ENCODE measurements at regions not wholly inside any gene's neighbourhood (a gene's known extent, or its start where the extent isn't known, plus 50 kb on each side); places are given as distances from the start of the nearest gene placed in this dataset.

DNA sequence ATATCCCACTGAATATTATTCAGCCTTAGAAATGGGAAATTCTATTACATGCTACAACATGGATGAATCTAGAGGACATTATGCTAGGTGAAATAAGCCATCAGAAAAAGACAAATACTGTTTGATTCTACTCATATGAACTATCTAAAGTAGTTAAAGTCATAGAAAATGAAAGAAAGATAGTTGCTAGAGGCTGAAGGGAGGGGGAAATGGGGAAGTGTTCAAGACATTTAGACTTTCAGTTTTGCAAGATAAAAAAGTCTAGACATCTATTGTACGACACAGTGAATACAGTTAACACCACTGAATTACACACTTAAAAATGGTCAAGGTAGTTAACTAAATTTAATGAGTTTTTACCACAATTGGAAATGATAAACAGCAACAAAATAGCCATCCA, 835.9 kb upstream of the CHAC2 start:
- TF ChIP-seq ZNF274 (IDR thresholded peaks at IDR 0.05; ENCODE audit: insufficient read depth, insufficient read length) (no peak), SRF (IDR thresholded peaks at IDR 0.05; ENCODE audit: low read depth in 2 of 2, low read length in 2 of 2) (no peak)
- TF ChIP-seq, protein P1, sequence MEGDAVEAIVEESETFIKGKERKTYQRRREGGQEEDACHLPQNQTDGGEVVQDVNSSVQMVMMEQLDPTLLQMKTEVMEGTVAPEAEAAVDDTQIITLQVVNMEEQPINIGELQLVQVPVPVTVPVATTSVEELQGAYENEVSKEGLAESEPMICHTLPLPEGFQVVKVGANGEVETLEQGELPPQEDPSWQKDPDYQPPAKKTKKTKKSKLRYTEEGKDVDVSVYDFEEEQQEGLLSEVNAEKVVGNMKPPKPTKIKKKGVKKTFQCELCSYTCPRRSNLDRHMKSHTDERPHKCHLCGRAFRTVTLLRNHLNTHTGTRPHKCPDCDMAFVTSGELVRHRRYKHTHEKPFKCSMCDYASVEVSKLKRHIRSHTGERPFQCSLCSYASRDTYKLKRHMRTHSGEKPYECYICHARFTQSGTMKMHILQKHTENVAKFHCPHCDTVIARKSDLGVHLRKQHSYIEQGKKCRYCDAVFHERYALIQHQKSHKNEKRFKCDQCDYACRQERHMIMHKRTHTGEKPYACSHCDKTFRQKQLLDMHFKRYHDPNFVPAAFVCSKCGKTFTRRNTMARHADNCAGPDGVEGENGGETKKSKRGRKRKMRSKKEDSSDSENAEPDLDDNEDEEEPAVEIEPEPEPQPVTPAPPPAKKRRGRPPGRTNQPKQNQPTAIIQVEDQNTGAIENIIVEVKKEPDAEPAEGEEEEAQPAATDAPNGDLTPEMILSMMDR (IDR thresholded peaks at IDR 0.05 in 2 of 3, conservative IDR thresholded peaks at IDR 0.05 in 1 of 3; ENCODE audit: control insufficient read depth in 2 of 3, extremely low read depth in 1 of 3, insufficient read depth in 1 of 3, low read depth in 3 of 3, low read length in 3 of 3) = no peak
